PC-3 (cell line): ENCODE measurements at regions not wholly inside any gene's neighbourhood (a gene's known extent, or its start where the extent isn't known, plus 50 kb on each side); places are given as distances from the start of the nearest gene placed in this dataset.
"Not testable (repeated sequence)": the region's sequence is repeated elsewhere in the genome, so short reads cannot be mapped to it uniquely, and the experiment has no call there.

Source experiments
- EZH2 ChIP-seq: fragments of 300-600 bp; sonication (generic); IDR thresholded peaks from one replicate; pipeline ENCODE4 v1.6.1; 2017; ENCODE audit warnings: antibody characterized with exemption, mild to moderate bottlenecking, low read length; ENCODE audit not compliant: unreplicated experiment
- TF ChIP-seq, protein P1 (sequence below): fragments of 300-600 bp; sonication (generic); conservative IDR thresholded peaks from 2 replicates; pipeline ENCODE4 v1.5.1; 2017; ENCODE audit warnings: antibody characterized with exemption, low read depth, mild to moderate bottlenecking, low read length

DNA sequence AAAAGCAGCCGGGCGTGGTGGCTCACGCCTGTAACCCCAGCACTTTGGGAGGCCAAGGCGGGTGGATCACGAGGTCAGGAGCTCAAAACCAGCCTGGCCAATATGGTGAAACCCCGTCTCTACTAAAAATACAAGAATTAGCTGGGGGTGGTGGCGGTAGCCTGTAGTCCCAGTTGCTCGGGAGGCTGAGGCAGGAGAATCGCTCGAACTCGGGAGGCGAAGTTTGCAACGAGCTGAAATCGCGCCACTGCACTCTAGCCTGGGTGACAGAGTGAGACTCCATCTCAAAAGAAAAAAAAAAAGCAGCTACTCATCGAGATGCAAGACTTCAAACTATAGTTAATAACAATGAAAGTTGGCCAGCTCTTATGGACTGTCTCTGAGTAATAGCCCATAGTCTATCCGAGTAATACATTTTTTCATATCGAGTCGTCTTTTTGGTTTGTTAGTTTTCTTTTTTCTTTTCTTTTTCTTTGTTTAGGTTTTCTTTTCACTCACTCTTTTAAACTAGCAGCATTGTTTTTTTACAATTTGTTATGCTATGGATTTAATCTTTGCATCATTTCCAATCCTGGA is 58.4 kb upstream of the PRR5 start:
- TF ChIP-seq, protein P1, sequence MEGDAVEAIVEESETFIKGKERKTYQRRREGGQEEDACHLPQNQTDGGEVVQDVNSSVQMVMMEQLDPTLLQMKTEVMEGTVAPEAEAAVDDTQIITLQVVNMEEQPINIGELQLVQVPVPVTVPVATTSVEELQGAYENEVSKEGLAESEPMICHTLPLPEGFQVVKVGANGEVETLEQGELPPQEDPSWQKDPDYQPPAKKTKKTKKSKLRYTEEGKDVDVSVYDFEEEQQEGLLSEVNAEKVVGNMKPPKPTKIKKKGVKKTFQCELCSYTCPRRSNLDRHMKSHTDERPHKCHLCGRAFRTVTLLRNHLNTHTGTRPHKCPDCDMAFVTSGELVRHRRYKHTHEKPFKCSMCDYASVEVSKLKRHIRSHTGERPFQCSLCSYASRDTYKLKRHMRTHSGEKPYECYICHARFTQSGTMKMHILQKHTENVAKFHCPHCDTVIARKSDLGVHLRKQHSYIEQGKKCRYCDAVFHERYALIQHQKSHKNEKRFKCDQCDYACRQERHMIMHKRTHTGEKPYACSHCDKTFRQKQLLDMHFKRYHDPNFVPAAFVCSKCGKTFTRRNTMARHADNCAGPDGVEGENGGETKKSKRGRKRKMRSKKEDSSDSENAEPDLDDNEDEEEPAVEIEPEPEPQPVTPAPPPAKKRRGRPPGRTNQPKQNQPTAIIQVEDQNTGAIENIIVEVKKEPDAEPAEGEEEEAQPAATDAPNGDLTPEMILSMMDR = not testable (repeated sequence)
- TF ChIP-seq EZH2 = not testable (repeated sequence)
